ENCODE measurements at regions not wholly inside any gene's neighbourhood (a gene's known extent, or its start where the extent isn't known, plus 50 kb on each side); places are given as distances from the start of the nearest gene placed in this dataset.

DNA sequence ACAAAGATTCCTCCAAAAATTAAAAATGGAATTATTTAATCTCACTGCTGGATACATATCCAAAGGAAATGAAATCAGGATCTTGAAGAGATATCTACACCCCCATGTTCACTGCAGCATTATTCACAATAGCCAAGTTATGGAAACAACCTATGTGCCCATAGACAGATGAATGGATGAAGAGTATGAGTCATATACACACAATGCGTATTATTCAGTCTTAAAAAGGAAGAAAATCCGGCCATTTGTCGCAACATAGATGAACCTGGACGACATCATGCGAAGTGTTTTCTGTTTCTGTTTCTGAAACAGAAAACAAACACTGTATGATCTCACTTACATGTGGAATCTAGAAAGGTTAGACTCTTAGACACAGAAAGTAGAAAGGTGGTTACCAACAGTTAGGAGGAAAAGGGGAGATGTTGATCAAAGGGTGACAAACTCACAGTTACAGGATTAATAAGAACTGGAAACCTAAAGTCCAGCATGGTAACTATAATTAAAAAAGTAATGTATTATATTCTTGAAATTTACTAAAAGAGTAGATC lies 87.8 kb upstream of the ERBB4 start:
- no peaks in the 10 kb centered on the region for H3K9me3 ChIP-seq (ENCODE audit: insufficient read depth, low read length)
- no peak overlapping the region for H2AFZ ChIP-seq (ENCODE audit: low read depth, low read length, severe bottlenecking)
- H3K27ac ChIP-seq (ENCODE audit: low read depth, low read length), result no peak overlapping the region
- no peak overlapping the region for H3K4me2 ChIP-seq (ENCODE audit: low read depth, low read length, poor library complexity, severe bottlenecking)
- H3K4me3 ChIP-seq (ENCODE audit: insufficient read depth, low read length, poor library complexity, severe bottlenecking), result no peak overlapping the region
- H3F3A ChIP-seq (ENCODE audit: insufficient read depth), result no peaks in the 10 kb centered on the region
- H4K20me1 ChIP-seq (ENCODE audit: low read depth, low read length), result no peaks in the 10 kb centered on the region
- H3K36me3 ChIP-seq (ENCODE audit: low read length), result no peaks in the 10 kb centered on the region
- no peak overlapping the region for H3K9ac ChIP-seq (ENCODE audit: low read length)
- H3K79me2 ChIP-seq (ENCODE audit: insufficient read depth, low read length), result no peaks in the 10 kb centered on the region
- no peak for TF ChIP-seq EZH2phosphoT487 (conservative IDR thresholded peaks at IDR 0.05; ENCODE audit: low read length)
- TF ChIP-seq CTCF (IDR thresholded peaks at IDR 0.05; ENCODE audit: insufficient read depth, low read length, poor library complexity, severe bottlenecking), result no peak
- H3K9me2 ChIP-seq (replicated peaks; ENCODE audit: insufficient read depth, low read length), result no peaks in the 10 kb centered on the region
- H3K27me3 ChIP-seq (ENCODE audit: low read length), result no peaks in the 10 kb centered on the region

DNA sequence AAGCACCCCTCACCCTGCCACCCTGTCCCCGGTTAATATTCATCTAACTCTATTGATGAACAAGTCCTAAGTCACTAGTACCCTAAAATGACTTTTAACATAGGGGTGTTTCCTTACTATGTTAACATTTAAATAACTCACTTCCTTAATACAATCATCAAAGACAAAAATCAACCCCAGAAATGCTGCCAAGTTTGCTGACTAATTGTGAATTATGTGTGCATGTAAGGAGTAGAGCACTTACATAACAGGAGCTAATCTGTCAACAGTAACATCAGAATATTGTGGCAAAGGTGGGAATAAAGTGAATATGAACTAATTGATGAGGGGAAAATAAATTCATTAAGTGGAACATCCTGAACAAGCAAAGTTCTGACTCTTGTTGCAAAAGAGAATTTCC lies 81.4 kb upstream of the ERBB4 start:
- Histone ChIP-seq H3K27ac (ENCODE audit: low read depth, low read length) (no peak overlapping the region), H2AFZ (ENCODE audit: low read depth, low read length, severe bottlenecking) (no peak overlapping the region), H3K4me2 (ENCODE audit: low read depth, low read length, poor library complexity, severe bottlenecking) (no peak overlapping the region), H3K79me2 (ENCODE audit: insufficient read depth, low read length) (no peaks in the 10 kb centered on the region), H3K36me3 (ENCODE audit: low read length) (no peaks in the 10 kb centered on the region), H3K27me3 (ENCODE audit: low read length) (no peaks in the 10 kb centered on the region), H3K9ac (ENCODE audit: low read length) (no peak overlapping the region), H3K4me3 (ENCODE audit: insufficient read depth, low read length, poor library complexity, severe bottlenecking) (no peak overlapping the region), H3K9me3 (ENCODE audit: insufficient read depth, low read length) (no peaks in the 10 kb centered on the region), H3F3A (ENCODE audit: insufficient read depth) (no peaks in the 10 kb centered on the region), H4K20me1 (ENCODE audit: low read depth, low read length) (no peaks in the 10 kb centered on the region), H3K9me2 (replicated peaks; ENCODE audit: insufficient read depth, low read length) (no peaks in the 10 kb centered on the region)
- TF ChIP-seq EZH2phosphoT487 (conservative IDR thresholded peaks at IDR 0.05; ENCODE audit: low read length), result no peak

GRCh38 chr2:212618636-212619035 lies 80.0 kb upstream of the ERBB4 start:
- Histone ChIP-seq H2AFZ (ENCODE audit: low read depth, low read length, severe bottlenecking) (no peak overlapping the region), H3K9me2 (replicated peaks; ENCODE audit: insufficient read depth, low read length) (no peaks in the 10 kb centered on the region), H3K27ac (ENCODE audit: low read depth, low read length) (no peak overlapping the region), H3K9me3 (ENCODE audit: insufficient read depth, low read length) (no peaks in the 10 kb centered on the region), H3K79me2 (ENCODE audit: insufficient read depth, low read length) (no peaks in the 10 kb centered on the region), H3K9ac (ENCODE audit: low read length) (no peak overlapping the region), H3K27me3 (ENCODE audit: low read length) (no peaks in the 10 kb centered on the region), H4K20me1 (ENCODE audit: low read depth, low read length) (no peaks in the 10 kb centered on the region), H3K36me3 (ENCODE audit: low read length) (no peaks in the 10 kb centered on the region), H3K4me3 (ENCODE audit: insufficient read depth, low read length, poor library complexity, severe bottlenecking) (no peak overlapping the region), H3K4me2 (ENCODE audit: low read depth, low read length, poor library complexity, severe bottlenecking) (no peak overlapping the region), H3F3A (ENCODE audit: insufficient read depth) (no peaks in the 10 kb centered on the region)
- TF ChIP-seq EZH2phosphoT487 (conservative IDR thresholded peaks at IDR 0.05; ENCODE audit: low read length) (no peak), CTCF (IDR thresholded peaks at IDR 0.05; ENCODE audit: insufficient read depth, low read length, poor library complexity, severe bottlenecking) (no peak)

DNA sequence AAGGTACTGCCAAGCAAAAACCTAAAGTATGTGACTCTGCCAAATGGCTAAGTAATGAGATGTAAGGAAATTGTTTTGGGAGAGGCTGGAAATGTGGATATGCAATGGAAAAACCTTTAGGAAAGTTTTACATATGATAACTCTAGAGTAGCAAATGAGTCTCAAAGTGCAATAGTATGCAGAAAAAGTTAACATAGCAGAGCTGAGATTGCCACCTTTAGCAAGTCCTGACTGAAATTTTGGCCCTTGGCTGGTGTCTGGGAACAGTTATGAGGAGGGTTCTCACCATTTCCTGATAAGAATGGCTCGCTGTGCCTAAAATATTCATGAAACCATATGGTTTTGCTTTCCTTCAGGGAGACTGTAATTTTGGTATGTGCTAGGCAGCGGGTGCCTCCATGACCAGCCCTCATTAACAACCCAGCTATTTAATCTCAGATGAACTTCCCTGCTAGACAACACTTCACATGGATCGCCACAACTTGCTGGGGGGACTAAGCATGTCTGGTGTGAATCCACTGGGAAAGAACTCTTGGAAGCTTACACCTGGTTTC lies 72.3 kb upstream of the ERBB4 start:
- Histone ChIP-seq H3K9me3 (ENCODE audit: insufficient read depth, low read length) (no peaks in the 10 kb centered on the region), H2AFZ (ENCODE audit: low read depth, low read length, severe bottlenecking) (no peak overlapping the region), H3K4me3 (ENCODE audit: insufficient read depth, low read length, poor library complexity, severe bottlenecking) (no peak overlapping the region), H3K9ac (ENCODE audit: low read length) (no peak overlapping the region), H3K27ac (ENCODE audit: low read depth, low read length) (no peak overlapping the region), H3K79me2 (ENCODE audit: insufficient read depth, low read length) (no peaks in the 10 kb centered on the region), H3K9me2 (replicated peaks; ENCODE audit: insufficient read depth, low read length) (no peaks in the 10 kb centered on the region), H3F3A (ENCODE audit: insufficient read depth) (no peaks in the 10 kb centered on the region), H3K4me2 (ENCODE audit: low read depth, low read length, poor library complexity, severe bottlenecking) (no peak overlapping the region), H3K36me3 (ENCODE audit: low read length) (no peaks in the 10 kb centered on the region), H4K20me1 (ENCODE audit: low read depth, low read length) (no peaks in the 10 kb centered on the region), H3K27me3 (ENCODE audit: low read length) (no peaks in the 10 kb centered on the region)
- no peak for TF ChIP-seq CTCF (IDR thresholded peaks at IDR 0.05; ENCODE audit: insufficient read depth, low read length, poor library complexity, severe bottlenecking)
- TF ChIP-seq EZH2phosphoT487 (conservative IDR thresholded peaks at IDR 0.05; ENCODE audit: low read length), result no peak
